ENCODE measurements at regions not wholly inside any gene's neighbourhood (a gene's known extent, or its start where the extent isn't known, plus 50 kb on each side); places are given as distances from the start of the nearest gene placed in this dataset.

DNA sequence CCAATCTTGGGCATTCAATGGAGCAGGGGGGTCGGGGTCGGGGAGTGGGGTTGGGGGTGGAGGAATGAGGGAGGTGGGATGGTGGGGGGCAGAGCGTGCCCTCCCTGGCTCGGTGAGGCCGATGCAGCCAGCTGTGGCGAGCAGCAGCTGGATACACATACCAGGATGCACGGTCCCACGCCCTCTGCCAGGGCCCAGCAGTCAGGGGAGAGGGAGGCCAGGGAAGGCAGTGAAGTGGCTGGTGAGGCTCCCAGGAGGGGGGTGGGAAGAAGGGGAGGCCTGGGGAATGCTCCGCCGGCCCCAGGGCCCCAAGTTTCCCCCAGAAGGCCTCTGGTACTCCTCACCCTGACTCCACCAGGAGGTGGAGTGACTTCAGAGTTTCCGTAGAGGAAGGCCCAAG lies 77.6 kb upstream of the LHX1 start:
- no peak overlapping the region for H3K9ac ChIP-seq
- no peaks in the 10 kb centered on the region for H3K79me2 ChIP-seq
- H3K27me3 ChIP-seq (ENCODE audit: control insufficient read depth, insufficient read depth, low read length) = no peaks in the 10 kb centered on the region
- TF ChIP-seq, protein P1, sequence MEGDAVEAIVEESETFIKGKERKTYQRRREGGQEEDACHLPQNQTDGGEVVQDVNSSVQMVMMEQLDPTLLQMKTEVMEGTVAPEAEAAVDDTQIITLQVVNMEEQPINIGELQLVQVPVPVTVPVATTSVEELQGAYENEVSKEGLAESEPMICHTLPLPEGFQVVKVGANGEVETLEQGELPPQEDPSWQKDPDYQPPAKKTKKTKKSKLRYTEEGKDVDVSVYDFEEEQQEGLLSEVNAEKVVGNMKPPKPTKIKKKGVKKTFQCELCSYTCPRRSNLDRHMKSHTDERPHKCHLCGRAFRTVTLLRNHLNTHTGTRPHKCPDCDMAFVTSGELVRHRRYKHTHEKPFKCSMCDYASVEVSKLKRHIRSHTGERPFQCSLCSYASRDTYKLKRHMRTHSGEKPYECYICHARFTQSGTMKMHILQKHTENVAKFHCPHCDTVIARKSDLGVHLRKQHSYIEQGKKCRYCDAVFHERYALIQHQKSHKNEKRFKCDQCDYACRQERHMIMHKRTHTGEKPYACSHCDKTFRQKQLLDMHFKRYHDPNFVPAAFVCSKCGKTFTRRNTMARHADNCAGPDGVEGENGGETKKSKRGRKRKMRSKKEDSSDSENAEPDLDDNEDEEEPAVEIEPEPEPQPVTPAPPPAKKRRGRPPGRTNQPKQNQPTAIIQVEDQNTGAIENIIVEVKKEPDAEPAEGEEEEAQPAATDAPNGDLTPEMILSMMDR (IDR thresholded peaks at IDR 0.05) = no peak
- no peaks in the 10 kb centered on the region for H3K36me3 ChIP-seq (ENCODE audit: control insufficient read depth, insufficient read depth, low read length)
- H3K4me2 ChIP-seq (ENCODE audit: low read length) = no peak overlapping the region
- H2AFZ ChIP-seq = no peak overlapping the region
- no peaks in the 10 kb centered on the region for H3K9me3 ChIP-seq (ENCODE audit: control insufficient read depth, low read length)
- H3K4me3 ChIP-seq (ENCODE audit: low read depth, low read length) = no peak overlapping the region
- H3K27ac ChIP-seq = no peak overlapping the region
- H3K4me1 ChIP-seq = no peaks in the 10 kb centered on the region

- no peaks in the 10 kb centered on the region for H3K79me2 ChIP-seq
- H3K4me1 ChIP-seq = no peaks in the 10 kb centered on the region
- H2AFZ ChIP-seq = no peak overlapping the region
- no peak overlapping the region for H3K4me2 ChIP-seq (ENCODE audit: low read length)
- H3K27me3 ChIP-seq (ENCODE audit: control insufficient read depth, insufficient read depth, low read length) = no peaks in the 10 kb centered on the region
- H3K9me3 ChIP-seq (ENCODE audit: control insufficient read depth, low read length) = no peaks in the 10 kb centered on the region
- no peaks in the 10 kb centered on the region for H3K36me3 ChIP-seq (ENCODE audit: control insufficient read depth, insufficient read depth, low read length)
- no peak overlapping the region for H3K4me3 ChIP-seq (ENCODE audit: low read depth, low read length)
- TF ChIP-seq, protein P1 (IDR thresholded peaks at IDR 0.05) = no peak
- H3K27ac ChIP-seq = no peak overlapping the region
- H3K9ac ChIP-seq = no peak overlapping the region
Observed at GRCh38 chr17:36861531-36861930, 75.7 kb upstream of the LHX1 start.

DNA sequence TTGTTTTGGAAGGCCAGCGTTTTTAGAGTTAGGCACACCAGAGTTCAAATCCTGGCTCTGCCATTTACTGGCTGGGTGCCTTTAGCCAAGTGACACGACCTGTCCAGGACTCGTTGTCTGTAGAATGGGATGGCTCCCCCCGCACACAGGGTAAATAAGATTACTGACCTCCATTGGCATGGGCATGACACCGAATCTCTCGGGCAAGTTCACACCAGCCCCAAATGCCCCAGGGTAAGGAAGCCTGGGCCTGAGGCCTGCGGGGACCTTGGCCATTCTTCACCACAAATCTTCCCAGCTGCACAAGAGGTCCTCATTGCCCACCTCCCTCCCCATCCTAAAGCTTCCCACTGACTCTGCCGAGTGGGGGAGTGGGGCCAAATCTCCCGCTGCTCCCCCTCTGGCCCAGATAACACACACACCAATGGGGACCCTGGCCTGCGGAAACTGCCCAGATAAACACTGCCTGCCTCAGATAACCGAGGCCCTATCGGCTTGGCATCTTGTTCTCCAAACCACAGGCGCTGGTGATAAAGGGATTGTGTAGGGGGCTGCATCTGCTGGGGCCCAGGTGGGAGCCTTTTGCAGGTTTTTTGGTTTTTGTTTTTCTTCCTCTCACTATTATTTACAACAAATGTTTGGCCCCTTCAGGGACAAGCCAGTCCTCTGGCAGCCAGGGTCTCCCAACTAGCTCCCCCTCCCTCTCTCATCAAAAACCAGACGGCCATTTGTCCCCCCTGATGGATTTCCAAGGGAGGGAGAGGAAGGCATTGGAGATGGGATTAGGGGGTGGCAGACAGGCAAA lies 75.0 kb upstream of the LHX1 start:
- H3K79me2 ChIP-seq = no peaks in the 10 kb centered on the region

DNA sequence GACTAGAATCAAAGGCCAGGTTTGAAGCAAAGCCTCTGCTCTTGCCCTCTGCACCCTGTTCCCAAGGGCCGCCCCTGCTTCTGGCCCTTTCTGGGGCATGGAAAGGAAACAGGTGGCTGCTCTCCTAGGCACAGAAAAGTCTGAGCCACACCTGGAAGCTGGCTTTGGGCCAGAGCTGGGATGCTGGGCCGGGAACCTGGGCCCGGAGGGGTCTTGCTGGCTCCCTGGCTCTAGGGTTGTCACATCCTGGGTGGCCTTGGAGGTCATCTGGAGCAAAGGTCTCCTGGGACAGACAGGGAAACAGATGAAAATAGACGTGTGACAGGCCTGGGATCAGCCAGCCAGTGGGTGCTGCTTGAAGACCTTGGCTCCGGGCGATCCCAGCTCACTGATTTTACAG lies 74.1 kb upstream of the LHX1 start:
- no peaks in the 10 kb centered on the region for H3K4me1 ChIP-seq
- no peak overlapping the region for H3K9ac ChIP-seq
- no peaks in the 10 kb centered on the region for H3K27me3 ChIP-seq (ENCODE audit: control insufficient read depth, insufficient read depth, low read length)
- TF ChIP-seq, protein P1 (IDR thresholded peaks at IDR 0.05) = no peak
- no peak overlapping the region for H3K4me2 ChIP-seq (ENCODE audit: low read length)
- no peak overlapping the region for H3K4me3 ChIP-seq (ENCODE audit: low read depth, low read length)
- no peaks in the 10 kb centered on the region for H3K79me2 ChIP-seq
- H3K27ac ChIP-seq = no peak overlapping the region
- H3K9me3 ChIP-seq (ENCODE audit: control insufficient read depth, low read length) = no peaks in the 10 kb centered on the region
- H3K36me3 ChIP-seq (ENCODE audit: control insufficient read depth, insufficient read depth, low read length) = no peaks in the 10 kb centered on the region
- no peak overlapping the region for H2AFZ ChIP-seq

More for the DNA sequence above, 75.0 kb upstream of the LHX1 start:
- no peaks in the 10 kb centered on the region for H3K4me1 ChIP-seq
- no peak overlapping the region for H3K4me2 ChIP-seq (ENCODE audit: low read length)
- no peaks in the 10 kb centered on the region for H3K9me3 ChIP-seq (ENCODE audit: control insufficient read depth, low read length)
- no peaks in the 10 kb centered on the region for H3K27me3 ChIP-seq (ENCODE audit: control insufficient read depth, insufficient read depth, low read length)
- no peak overlapping the region for H3K4me3 ChIP-seq (ENCODE audit: low read depth, low read length)
- no peak overlapping the region for H2AFZ ChIP-seq
- no peaks in the 10 kb centered on the region for H3K36me3 ChIP-seq (ENCODE audit: control insufficient read depth, insufficient read depth, low read length)
- TF ChIP-seq, protein P1 (IDR thresholded peaks at IDR 0.05) = no peak
- no peak overlapping the region for H3K9ac ChIP-seq
- H3K27ac ChIP-seq = no peak overlapping the region
